ENCODE measurements at regions not wholly inside any gene's neighbourhood (a gene's known extent, or its start where the extent isn't known, plus 50 kb on each side); places are given as distances from the start of the nearest gene placed in this dataset.

DNA sequence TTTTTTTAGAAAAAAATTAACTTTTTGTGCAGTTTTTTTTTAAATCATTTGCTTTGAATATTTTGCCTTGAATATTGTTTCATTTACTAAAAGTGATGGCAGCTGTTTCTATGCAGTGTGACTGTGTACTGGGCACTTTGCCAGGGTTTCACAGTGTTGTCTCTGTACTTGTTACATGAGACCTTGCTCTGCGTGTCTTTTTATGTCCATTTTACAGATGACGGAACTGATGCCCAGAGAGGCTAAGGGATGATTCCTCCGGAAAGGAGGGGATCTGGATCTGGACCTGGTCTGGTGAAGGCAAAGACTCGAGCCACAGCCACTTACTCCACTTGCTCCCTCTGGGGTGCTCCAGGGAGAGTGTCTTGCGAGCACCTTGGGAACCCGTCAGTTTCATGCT, 124.8 kb upstream of the PTCH1 start:
- Histone ChIP-seq H3K4me3 (no peak overlapping the region), H3K27me3 (no peaks in the 10 kb centered on the region), H3K36me3 (no peaks in the 10 kb centered on the region), H3K27ac (no peak overlapping the region), H3K4me1 (no peaks in the 10 kb centered on the region), H3K9me3 (no peaks in the 10 kb centered on the region)
- 62% methylated on average over 4 of the region's 6 CpGs for WGBS (ENCODE audit: insufficient coverage, low coverage, low lambda C conversion rate, missing lambda C conversion rate)
- TF ChIP-seq, protein P1, sequence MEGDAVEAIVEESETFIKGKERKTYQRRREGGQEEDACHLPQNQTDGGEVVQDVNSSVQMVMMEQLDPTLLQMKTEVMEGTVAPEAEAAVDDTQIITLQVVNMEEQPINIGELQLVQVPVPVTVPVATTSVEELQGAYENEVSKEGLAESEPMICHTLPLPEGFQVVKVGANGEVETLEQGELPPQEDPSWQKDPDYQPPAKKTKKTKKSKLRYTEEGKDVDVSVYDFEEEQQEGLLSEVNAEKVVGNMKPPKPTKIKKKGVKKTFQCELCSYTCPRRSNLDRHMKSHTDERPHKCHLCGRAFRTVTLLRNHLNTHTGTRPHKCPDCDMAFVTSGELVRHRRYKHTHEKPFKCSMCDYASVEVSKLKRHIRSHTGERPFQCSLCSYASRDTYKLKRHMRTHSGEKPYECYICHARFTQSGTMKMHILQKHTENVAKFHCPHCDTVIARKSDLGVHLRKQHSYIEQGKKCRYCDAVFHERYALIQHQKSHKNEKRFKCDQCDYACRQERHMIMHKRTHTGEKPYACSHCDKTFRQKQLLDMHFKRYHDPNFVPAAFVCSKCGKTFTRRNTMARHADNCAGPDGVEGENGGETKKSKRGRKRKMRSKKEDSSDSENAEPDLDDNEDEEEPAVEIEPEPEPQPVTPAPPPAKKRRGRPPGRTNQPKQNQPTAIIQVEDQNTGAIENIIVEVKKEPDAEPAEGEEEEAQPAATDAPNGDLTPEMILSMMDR (IDR thresholded peaks at IDR 0.05) = no peak
- no peak for TF ChIP-seq POLR2A (IDR thresholded peaks at IDR 0.05)
- ATAC-seq (no peak), DNase-seq (no peak)
- intact Hi-C loops (cut with DNase I) = no loop called here

DNA sequence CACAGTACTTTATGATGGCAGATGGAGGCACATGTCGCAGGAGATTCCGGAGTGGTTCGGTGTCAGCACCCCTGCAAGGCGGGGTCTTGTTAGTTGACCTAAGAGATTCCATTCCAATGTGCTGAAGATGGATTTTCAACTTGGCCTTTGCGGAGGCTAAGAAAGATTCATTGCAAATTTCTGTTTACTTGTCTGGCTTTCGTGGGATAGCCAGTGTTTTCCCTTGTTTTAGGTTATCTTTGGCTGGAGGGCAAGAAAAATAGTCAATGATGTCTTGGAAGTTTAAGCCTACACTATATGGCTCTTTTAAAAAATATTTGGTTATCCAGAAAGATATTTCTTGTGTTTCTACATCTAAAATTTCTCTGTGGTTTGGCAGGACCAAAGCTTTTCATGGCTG, 123.6 kb upstream of the PTCH1 start:
- ATAC-seq = no peak
- WGBS (ENCODE audit: insufficient coverage, low coverage, low lambda C conversion rate, missing lambda C conversion rate) = 79% methylated on average over 6 of the region's 6 CpGs
- intact Hi-C loops (cut with DNase I) = no loop called here
- no peak for DNase-seq
- no peaks in the 10 kb centered on the region for H3K27me3 ChIP-seq
- no peaks in the 10 kb centered on the region for H3K4me1 ChIP-seq
- TF ChIP-seq POLR2A (IDR thresholded peaks at IDR 0.05) = no peak
- TF ChIP-seq, protein P1 (IDR thresholded peaks at IDR 0.05) = no peak
- H3K27ac ChIP-seq = no peak overlapping the region
- no peak overlapping the region for H3K4me3 ChIP-seq
- no peaks in the 10 kb centered on the region for H3K9me3 ChIP-seq
- H3K36me3 ChIP-seq = no peaks in the 10 kb centered on the region

DNA sequence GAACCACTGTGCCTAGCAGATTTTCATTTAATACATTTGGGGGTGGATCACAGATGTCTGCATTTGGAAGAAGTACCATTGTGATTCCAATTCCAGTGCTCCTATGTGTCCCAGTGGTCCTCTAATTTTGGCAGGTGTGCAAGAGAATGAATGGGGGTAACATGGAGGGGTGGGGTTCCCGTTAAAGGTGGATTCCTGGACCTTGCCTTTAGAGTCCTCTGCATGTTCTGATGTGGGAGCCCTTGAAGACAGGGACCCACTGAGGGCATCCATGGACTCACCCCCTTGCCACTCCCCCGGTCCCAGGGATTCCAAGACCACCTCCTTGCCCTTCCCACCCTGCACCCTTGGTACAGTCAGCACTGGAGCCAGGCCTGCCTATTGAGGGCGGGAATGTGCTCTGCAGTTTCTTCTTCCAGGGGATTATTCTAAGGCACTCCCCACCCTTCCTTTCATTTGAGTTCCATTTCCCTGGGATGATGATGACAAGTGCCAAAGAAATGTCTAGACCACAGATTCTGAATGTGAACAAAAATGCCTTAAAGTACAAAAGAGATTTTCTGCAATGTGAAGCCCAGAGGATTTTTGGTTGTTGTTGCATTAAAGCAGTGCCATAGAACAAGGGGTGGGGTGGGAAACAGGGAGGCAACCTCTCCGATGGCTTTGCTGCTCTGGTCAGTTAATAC, 119.4 kb upstream of the PTCH1 start:
- Histone ChIP-seq H3K4me3 (no peak overlapping the region), H3K27ac (no peak overlapping the region), H3K36me3 (no peaks in the 10 kb centered on the region), H3K9me3 (no peaks in the 10 kb centered on the region), H3K27me3 (no peaks in the 10 kb centered on the region), H3K4me1 (no peaks in the 10 kb centered on the region)
- TF ChIP-seq, protein P1 (IDR thresholded peaks at IDR 0.05) = no peak
- TF ChIP-seq POLR2A (IDR thresholded peaks at IDR 0.05) = no peak
- ATAC-seq = no peak
- intact Hi-C loops (cut with DNase I) = no loop called here
- DNase-seq = no peak
- 58% methylated on average over 3 of the region's 4 CpGs for WGBS (ENCODE audit: insufficient coverage, low coverage, low lambda C conversion rate, missing lambda C conversion rate)

DNA sequence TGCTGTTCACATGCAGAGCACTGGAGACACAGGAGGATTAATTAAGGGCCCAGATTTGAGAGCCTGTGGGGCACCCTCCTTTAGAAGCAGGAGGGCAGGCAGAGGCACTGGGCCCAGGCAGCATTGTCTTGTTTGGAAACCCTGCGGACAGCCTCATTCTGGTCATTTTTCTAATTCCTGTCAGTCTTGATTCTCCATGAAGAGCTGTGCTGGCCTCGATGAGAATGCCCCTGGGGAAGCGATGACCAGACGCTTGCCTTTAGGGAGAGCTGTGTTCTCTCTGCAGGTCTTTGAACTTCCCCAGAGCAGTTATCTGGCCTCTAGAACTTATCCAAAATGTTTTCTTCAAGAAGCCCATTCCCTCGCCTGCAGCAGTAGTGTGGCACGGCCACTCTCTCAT, 117.8 kb upstream of the PTCH1 start:
- no peaks in the 10 kb centered on the region for H3K4me1 ChIP-seq
- TF ChIP-seq POLR2A (IDR thresholded peaks at IDR 0.05) = no peak
- TF ChIP-seq, protein P1 (IDR thresholded peaks at IDR 0.05) = no peak
- H3K27me3 ChIP-seq = no peaks in the 10 kb centered on the region
- DNase-seq (no peak), ATAC-seq (no peak)
- WGBS (ENCODE audit: insufficient coverage, low coverage, low lambda C conversion rate, missing lambda C conversion rate) = 50% methylated on average over 1 of the region's 6 CpGs
- no peaks in the 10 kb centered on the region for H3K9me3 ChIP-seq
- intact Hi-C loops (cut with DNase I) = no loop called here
- H3K36me3 ChIP-seq = no peaks in the 10 kb centered on the region
- no peak overlapping the region for H3K27ac ChIP-seq
- no peak overlapping the region for H3K4me3 ChIP-seq

DNA sequence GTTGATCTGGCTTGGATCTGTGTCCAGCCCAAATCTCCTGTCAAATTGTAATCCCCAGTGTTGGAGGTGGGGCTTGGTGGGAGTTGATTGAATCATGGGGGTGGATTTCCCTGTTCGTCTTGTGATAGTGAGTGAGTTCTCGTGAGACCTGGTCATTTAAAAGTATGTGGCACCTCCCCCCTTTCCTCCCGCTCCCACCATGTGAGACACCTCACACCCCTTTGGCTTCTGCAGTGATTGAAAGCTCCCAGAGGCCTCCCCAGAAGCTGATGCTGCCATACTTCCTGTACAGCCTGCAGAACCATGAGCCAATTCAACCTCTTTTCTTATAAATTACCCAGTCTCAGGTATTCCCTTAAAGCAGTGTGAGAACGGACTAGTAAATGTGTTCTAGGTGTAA, 117.3 kb upstream of the PTCH1 start:
- Histone ChIP-seq H3K4me3 (no peak overlapping the region), H3K27ac (no peak overlapping the region), H3K27me3 (no peaks in the 10 kb centered on the region), H3K4me1 (no peaks in the 10 kb centered on the region), H3K9me3 (no peaks in the 10 kb centered on the region), H3K36me3 (no peaks in the 10 kb centered on the region)
- 52% methylated on average over 3 of the region's 4 CpGs for WGBS (ENCODE audit: insufficient coverage, low coverage, low lambda C conversion rate, missing lambda C conversion rate)
- DNase-seq = no peak
- no peak for TF ChIP-seq POLR2A (IDR thresholded peaks at IDR 0.05)
- TF ChIP-seq, protein P1 (IDR thresholded peaks at IDR 0.05) = no peak
- no peak for ATAC-seq
- intact Hi-C loops (cut with DNase I) = no loop called here

Data from right lobe of liver (tissue), 6 donors.